Uterus (tissue), 2 donors: ENCODE measurements at regions not wholly inside any gene's neighbourhood (a gene's known extent, or its start where the extent isn't known, plus 50 kb on each side); places are given as distances from the start of the nearest gene placed in this dataset.

ENCODE experiments used
- CTCF ChIP-seq, 4 experiments: fragments of 200-600 bp in 2 of 4; fragments of 450-650 bp in 2 of 4; sonication (generic) in 2 of 4; IDR thresholded peaks; one replicate each; pipeline ENCODE4 v1.5.1; 2016 to 2019; ENCODE audit warnings: antibody characterized with exemption in 4 of 4, mild to moderate bottlenecking in 2 of 4, moderate library complexity in 1 of 4
- POLR2A ChIP-seq, 2 donors: fragments of 450-650 bp; IDR thresholded peaks; one replicate each; pipeline ENCODE4 v1.6.1; 2016; ENCODE audit warnings: antibody characterized with exemption in 2 of 2, mild to moderate bottlenecking in 1 of 2, moderate library complexity in 1 of 2

DNA sequence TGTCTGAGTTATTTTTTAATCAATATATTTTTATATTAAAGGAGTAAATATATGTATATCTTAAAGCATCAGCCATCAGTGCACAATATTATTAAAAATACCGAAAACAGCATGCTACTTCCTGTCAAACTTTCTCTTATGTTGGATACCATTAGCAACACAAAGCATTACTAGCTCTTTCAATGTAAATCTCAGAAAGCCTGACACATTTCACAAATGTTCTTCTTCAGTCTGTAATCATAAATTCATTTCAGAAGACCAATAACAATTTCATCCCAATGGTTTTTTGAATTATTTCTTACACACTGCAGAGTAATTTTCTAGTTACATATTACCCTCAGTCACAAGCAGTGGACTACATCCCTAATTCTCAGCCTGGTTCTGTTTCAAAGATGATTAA lies 226.9 kb downstream of the LRRK2 start:
- TF ChIP-seq CTCF (IDR thresholded peaks at IDR 0.05), result no peak
- TF ChIP-seq POLR2A (IDR thresholded peaks at IDR 0.05), result no peak
